HG02763 (cell line): ENCODE measurements at regions not wholly inside any gene's neighbourhood (a gene's known extent, or its start where the extent isn't known, plus 50 kb on each side); places are given as distances from the start of the nearest gene placed in this dataset.
"Not testable (repeated sequence)": the region's sequence is repeated elsewhere in the genome, so short reads cannot be mapped to it uniquely, and the experiment has no call there.

Experiments
- ATAC-seq: cut with Tn5 transposase; IDR thresholded peaks from one replicate; pipeline ENCODE4 v1.9.1; 2021; ENCODE audit warnings: mild to moderate bottlenecking, moderate library complexity; ENCODE audit not compliant: unreplicated experiment

GRCh38 chr9:738209-738915 is 103.1 kb upstream of the DMRT1 start:
- no peak for ATAC-seq

GRCh38 chr9:739362-739761 is 102.1 kb upstream of the DMRT1 start:
- ATAC-seq, result no peak

DNA sequence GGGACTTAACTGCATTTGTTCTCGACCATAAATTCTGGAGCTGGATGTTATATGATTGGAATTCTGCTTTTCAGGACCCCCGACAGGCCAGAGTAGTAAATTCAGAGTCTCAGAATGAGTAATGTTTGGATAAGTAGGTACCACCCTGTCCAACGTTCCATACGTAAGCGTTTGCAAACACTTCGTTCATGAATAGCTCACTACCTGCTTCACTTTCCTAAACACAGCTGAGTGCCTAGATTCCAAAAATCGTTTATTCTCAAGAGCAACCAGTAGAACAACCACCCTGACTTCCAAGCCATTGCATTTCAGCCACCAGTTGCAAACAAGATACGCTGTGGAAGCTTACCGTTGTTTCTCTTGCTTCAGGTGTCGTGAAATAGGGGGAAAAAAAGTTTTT is 101.3 kb upstream of the DMRT1 start:
- ATAC-seq, result no peak

- ATAC-seq, result no peak
These were observed 99.4 kb upstream of the DMRT1 start for GRCh38 chr9:742104-742503.

- ATAC-seq, result no peak
These were observed 98.4 kb upstream of the DMRT1 start for GRCh38 chr9:742914-743589.

DNA sequence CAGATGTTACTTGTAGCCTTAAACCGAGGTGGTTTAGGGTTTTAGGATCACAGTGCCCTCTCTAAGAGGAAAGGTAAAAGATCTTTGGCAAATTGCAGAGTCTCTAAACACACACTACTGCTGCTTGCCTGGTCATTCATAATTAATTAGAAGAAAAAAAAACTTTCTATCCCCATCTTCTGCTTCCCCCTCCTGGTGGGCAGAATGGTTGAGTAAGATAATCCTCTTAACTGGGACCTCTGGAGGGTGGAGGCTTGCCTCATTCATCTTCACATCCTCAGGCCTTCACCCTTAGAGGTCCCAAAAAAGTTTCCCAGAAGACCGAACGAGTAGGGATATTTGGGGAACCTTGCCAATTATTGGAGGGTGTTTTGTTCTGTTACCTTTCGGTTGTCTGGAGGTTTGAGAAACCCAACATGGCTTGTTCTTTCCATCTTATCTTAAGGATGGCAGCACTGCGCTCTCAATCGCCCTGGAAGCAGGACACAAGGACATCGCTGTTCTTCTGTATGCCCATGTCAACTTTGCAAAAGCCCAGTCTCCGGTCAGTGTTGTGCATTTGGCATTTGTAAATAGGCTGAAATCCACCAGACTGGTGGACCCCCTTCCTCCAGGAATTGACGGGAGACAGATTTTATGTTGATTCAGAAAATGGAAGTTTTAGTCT is 97.3 kb upstream of the DMRT1 start:
- ATAC-seq, result no peak

GRCh38 chr9:744790-745484 is 96.6 kb upstream of the DMRT1 start:
- no peak for ATAC-seq

DNA sequence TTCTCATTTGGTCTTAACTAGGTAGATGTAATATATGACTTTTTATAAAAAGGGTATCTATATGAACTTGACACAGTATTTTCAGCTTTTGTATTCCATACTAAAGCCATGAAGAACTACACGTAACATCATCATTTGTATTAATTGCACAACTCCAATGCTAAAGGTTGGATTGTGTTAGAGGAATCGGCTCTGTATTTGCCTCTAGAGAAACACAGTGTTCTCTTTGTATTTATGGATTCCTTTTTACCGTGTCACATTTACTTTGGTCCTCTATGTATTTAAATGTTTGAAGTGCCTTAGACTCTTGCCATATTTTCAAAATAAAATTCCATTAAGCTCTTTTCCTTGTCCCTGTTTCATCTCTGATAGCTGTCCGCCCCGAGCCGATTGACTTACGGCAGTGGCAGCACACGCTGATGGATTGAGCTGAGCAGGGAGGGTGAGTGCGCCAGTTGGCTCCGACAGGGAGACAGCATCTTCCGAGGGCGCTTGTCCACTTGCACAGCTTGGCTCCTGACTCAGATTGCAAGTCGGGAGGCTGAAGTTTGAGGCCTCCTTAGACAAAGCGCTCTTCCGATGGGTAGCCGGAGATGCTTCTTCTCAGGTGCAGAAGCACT is 95.6 kb upstream of the DMRT1 start:
- ATAC-seq, result no peak

- ATAC-seq, result no peak
These were observed 94.6 kb upstream of the DMRT1 start for GRCh38 chr9:746661-747434.

DNA sequence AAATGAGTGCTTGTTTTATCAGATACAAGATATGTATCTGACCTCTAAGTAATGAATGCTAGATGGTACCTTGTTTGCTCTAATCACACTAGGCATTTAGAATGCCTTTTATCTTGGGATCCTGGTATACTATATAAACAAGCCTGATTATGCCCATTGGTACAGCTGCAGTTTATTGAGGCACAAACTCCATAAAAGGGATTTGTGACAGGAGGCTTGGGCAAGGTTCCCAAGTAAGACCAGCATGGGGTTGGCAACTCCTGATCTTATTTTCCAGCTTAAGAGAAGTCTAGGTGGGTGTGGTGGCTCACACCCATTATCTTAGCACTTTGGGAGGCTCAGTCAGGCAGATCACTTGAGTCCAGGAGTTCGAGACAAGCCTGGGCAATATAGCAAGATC is 93.9 kb upstream of the DMRT1 start:
- ATAC-seq, result no peak

- no peak for ATAC-seq
These were observed 92.5 kb upstream of the DMRT1 start for GRCh38 chr9:748861-749497.

GRCh38 chr9:749716-750115 is 91.8 kb upstream of the DMRT1 start:
- no peak for ATAC-seq

- ATAC-seq, result no peak
These were observed 91.1 kb upstream of the DMRT1 start for GRCh38 chr9:750249-750967.

GRCh38 chr9:751137-752051 is 90.1 kb upstream of the DMRT1 start:
- peak; percentile 91 for ATAC-seq

- no peak for ATAC-seq
These were observed 89.3 kb upstream of the DMRT1 start for GRCh38 chr9:752201-752600.

GRCh38 chr9:752681-753200 is 88.8 kb upstream of the DMRT1 start:
- ATAC-seq, result no peak

DNA sequence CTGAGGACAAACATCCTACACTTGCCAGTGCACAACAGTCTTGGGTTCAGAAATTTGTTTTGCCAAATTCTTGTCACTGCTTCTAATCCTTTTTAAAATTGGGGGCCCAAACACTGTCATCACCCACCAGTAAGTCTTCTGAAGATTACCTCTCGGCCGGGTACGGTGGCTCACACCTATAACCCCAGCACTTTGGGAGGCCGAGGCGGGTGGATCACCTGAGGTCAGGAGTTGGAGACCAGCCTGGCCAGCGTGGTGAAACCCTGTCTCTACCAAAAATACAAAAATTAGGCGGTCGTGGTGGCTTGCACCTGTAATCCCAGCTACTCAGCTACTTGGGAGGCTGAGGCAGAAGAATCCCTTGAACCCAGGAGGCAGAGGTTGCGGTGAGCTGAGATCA is 87.8 kb upstream of the DMRT1 start:
- ATAC-seq, result not testable (repeated sequence)
